Kidney (tissue), 13 donors: ENCODE measurements at regions not wholly inside any gene's neighbourhood (a gene's known extent, or its start where the extent isn't known, plus 50 kb on each side); places are given as distances from the start of the nearest gene placed in this dataset.
A peak's percentile ranks its signal among the peaks of the same experiment; 100 is the strongest.

Source experiments
- DNase-seq, 5 donors: peaks; one replicate each; pipeline ENCODE4 v3.0.0-alpha.2; 2013 to 2020
- FAIRE-seq: peaks from 2 replicates; lab custom pipeline; 2012; peaks lifted over from hg19 to GRCh38; lab: Jason Lieb, UNC
- H3K27ac ChIP-seq, 2 donors: one replicate each; pipeline ENCODE4 v1.7.0; 2013; ENCODE audit warnings: low read depth in 2 of 2, low read length in 2 of 2, inconsistent platforms in 1 of 2
- H3K27me3 ChIP-seq: one replicate; pipeline ENCODE4 v1.7.1; 2013; ENCODE audit warnings: low read length, inconsistent platforms; ENCODE audit not compliant: control insufficient read depth, insufficient read depth
- H3K36me3 ChIP-seq, 3 donors: one replicate each; pipeline versions ENCODE4 v1.7.0 to v1.7.1; 2013; ENCODE audit warnings: low read length in 3 of 3, control low read depth in 1 of 3, inconsistent platforms in 1 of 3; ENCODE audit not compliant: insufficient read depth in 3 of 3, control insufficient read depth in 2 of 3
- H3K4me1 ChIP-seq, 3 donors: one replicate each; pipeline versions ENCODE4 v1.7.0 to v1.7.1; 2013; ENCODE audit warnings: low read length in 3 of 3, inconsistent platforms in 1 of 3, low read depth in 1 of 3; ENCODE audit not compliant: control insufficient read depth in 2 of 3, insufficient read depth in 2 of 3
- H3K4me3 ChIP-seq, 3 donors: one replicate each; pipeline versions ENCODE4 v1.7.0 to v1.8.1; 2013; ENCODE audit warnings: low read length in 3 of 3, control low read depth in 1 of 3, inconsistent platforms in 1 of 3
- H3K9ac ChIP-seq, 3 donors: one replicate each; pipeline versions ENCODE4 v1.7.0 to v1.7.1; 2013; ENCODE audit warnings: low read length in 3 of 3, control low read depth in 1 of 3, inconsistent platforms in 1 of 3
- H3K9me3 ChIP-seq, 3 donors: one replicate each; pipeline versions ENCODE4 v1.7.0 to v1.7.1; 2013; ENCODE audit warnings: low read length in 3 of 3, control low read depth in 1 of 3, inconsistent platforms in 1 of 3; ENCODE audit not compliant: control insufficient read depth in 2 of 3, insufficient read depth in 1 of 3
- intact Hi-C: fragments of 100-400 bp; cut with DNase I; formaldehyde crosslinking; loops from one replicate; pipeline ENCODE4 v1.11.1; 2022
- TF ChIP-seq, protein P1 (sequence below): IDR thresholded peaks from 3 replicates; pipeline ENCODE4 v1.5.1; 2012; ENCODE audit warnings: mild to moderate bottlenecking, moderate library complexity, borderline replicate concordance; ENCODE audit not compliant: insufficient read depth; ENCODE audit errors: extremely low read depth
- donor health status: control.
- donor health status: control.
- donor health status: control.
- donor health status: control.
- donor health status: control.
- donor health status: DM: yes; HTN: yes; CAD: no.
- donor health status: Normal renal cell carcinoma (clear cell type).

DNA sequence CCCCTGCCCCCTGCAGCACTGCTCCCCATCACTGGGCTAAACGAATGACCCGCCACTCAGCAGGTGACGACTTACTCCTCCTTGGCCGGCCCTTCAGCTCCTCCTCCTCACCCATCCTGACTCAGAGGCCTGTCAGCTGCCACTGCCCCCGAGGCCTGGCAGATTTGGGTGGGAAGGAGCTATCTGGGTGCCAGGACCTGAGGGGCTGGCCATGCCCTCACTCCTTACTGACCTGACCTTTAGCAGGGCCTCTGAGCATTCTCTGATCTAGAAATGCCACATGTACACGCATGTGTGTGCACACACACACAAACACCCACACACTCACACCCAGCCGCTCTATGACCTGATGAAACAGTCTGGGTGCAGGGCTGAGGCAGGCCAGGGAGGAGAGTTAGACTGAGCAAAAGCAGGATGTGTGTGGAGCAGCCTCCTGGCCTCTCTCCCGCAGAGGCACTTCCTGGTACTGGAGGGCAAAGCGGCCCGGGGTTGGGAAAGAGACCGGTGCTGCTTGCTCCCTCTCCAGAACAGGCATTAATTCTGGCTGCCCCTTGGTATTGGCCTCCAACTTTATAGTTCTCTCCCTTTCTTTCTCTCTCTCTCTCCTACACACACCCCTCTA lies 68.0 kb downstream of the ZFP36L2 start:
- Histone ChIP-seq H3K4me1 (peaks cover 0 to 21% (median 18%) of the 10 kb centered on the region in 3 donors), H3K9ac (peak overlapping the region in 1 of 3 donors; percentile 30), H3K27me3 (no peaks in the 10 kb centered on the region), H3K4me3 (no peak overlapping the region), H3K27ac (peak overlapping the region; percentile 43 to 54), H3K9me3 (no peaks in the 10 kb centered on the region), H3K36me3 (no peaks in the 10 kb centered on the region)
- TF ChIP-seq, protein P1, sequence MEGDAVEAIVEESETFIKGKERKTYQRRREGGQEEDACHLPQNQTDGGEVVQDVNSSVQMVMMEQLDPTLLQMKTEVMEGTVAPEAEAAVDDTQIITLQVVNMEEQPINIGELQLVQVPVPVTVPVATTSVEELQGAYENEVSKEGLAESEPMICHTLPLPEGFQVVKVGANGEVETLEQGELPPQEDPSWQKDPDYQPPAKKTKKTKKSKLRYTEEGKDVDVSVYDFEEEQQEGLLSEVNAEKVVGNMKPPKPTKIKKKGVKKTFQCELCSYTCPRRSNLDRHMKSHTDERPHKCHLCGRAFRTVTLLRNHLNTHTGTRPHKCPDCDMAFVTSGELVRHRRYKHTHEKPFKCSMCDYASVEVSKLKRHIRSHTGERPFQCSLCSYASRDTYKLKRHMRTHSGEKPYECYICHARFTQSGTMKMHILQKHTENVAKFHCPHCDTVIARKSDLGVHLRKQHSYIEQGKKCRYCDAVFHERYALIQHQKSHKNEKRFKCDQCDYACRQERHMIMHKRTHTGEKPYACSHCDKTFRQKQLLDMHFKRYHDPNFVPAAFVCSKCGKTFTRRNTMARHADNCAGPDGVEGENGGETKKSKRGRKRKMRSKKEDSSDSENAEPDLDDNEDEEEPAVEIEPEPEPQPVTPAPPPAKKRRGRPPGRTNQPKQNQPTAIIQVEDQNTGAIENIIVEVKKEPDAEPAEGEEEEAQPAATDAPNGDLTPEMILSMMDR, result no peak
- DNase-seq (peak in 2 of 5 donors; percentile 72 to 92), FAIRE-seq (no peak)
- intact Hi-C loops, result no loop called here

DNA sequence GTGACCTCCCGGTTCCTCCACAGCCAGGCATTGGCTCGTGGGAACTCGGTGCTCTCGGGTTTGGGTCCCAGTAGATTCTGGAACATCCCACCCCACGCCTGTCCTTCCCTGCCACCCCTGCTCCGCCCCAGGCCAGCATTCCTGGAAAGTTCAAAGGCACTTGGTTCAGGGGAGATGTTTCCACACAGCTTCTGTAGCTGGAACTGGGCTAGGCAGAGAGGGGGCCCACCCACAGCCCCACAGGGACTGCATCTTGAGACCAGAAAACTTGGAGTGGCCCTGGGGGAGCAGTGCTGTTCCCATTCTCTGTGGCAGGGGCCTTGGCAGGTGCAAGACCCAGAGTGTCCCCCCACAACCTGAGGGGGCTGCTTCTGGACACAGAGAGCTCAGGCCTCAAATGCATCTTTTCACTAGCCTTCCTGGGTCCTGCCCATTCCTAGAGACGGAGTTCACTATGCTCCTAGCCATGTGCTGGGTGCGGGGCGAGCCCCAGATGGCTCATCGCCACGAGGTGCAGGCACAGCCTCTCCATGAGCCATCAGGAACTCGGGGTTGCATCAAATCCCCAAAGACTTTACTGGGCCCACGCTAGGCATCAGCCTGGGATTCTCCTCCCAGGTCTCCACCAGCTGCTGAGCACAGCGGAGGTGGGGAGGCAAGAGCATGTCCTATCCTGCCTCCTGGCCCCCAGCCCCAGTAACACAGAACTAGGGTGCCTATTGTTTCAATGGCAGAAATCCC lies 68.7 kb downstream of the ZFP36L2 start:
- Histone ChIP-seq H3K36me3 (no peaks in the 10 kb centered on the region), H3K9ac (no peak overlapping the region), H3K27me3 (no peaks in the 10 kb centered on the region), H3K4me1 (peaks cover 0 to 19% (median 19%) of the 10 kb centered on the region in 3 donors), H3K27ac (no peak overlapping the region), H3K9me3 (no peaks in the 10 kb centered on the region), H3K4me3 (no peak overlapping the region)
- DNase-seq (no peak), FAIRE-seq (no peak)
- intact Hi-C loops, result no loop called here
- TF ChIP-seq, protein P1, result no peak

DNA sequence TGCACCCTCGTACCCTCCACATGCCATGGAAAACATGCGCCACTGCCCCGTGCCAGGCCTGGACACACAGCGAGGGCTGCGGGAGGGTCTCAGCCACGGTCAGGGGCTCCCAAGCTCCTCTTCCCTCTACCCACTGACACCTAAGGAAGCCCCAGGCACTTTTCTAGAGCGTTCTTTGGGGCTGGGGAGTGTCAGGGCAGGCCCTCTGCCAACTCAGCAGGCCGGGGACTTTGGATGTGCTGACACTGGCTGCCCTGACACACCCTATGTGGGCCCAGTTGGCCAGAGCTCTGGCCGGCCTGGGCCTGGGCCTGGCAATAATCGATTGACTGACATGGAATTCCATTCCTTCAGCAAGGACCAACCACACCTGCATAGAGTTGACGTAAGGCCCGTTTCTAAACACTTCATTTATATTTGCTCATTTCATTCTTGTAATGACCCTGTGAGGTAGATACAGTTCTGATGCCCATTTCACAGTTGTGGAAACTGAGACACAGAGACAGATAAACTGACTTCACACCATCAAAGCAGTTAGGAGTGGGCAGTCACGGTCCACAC lies 70.5 kb downstream of the ZFP36L2 start:
- Histone ChIP-seq H3K9me3 (no peaks in the 10 kb centered on the region), H3K27me3 (no peaks in the 10 kb centered on the region), H3K4me1 (peaks cover 0 to 18% (median 4%) of the 10 kb centered on the region in 3 donors), H3K9ac (no peak overlapping the region), H3K36me3 (no peaks in the 10 kb centered on the region), H3K4me3 (no peak overlapping the region), H3K27ac (no peak overlapping the region)
- TF ChIP-seq, protein P1, result no peak
- intact Hi-C loops, result no loop called here
- no peak for FAIRE-seq
- no peak for DNase-seq
